ENCODE measurements at regions not wholly inside any gene's neighbourhood (a gene's known extent, or its start where the extent isn't known, plus 50 kb on each side); places are given as distances from the start of the nearest gene placed in this dataset.

GRCh38 chr12:105428793-105429395 lies 98.4 kb downstream of the C12orf75 start:
- Histone ChIP-seq H3K79me2 (ENCODE audit: insufficient read depth, low read length) (no peaks in the 10 kb centered on the region), H3K36me3 (replicated peaks in 1 of 2; ENCODE audit: control insufficient read depth in 1 of 2, insufficient read depth in 2 of 2, low read length in 2 of 2) (no peaks in the 10 kb centered on the region), H3K27ac (ENCODE audit: extremely low read length, insufficient read depth, low read length) (no peak overlapping the region), H2AFZ (ENCODE audit: low read length) (no peak overlapping the region), H4K20me1 (ENCODE audit: insufficient read depth, low read length) (no peaks in the 10 kb centered on the region), H3K4me3 (replicated peaks in 1 of 3; ENCODE audit: insufficient read depth in 1 of 3, low read depth in 2 of 3, low read length in 3 of 3) (no peak overlapping the region), H3K9me3 (ENCODE audit: low read length) (no peaks in the 10 kb centered on the region), H3K4me1 (ENCODE audit: insufficient read depth, low read length) (no peaks in the 10 kb centered on the region), H3K4me2 (ENCODE audit: low read depth, low read length) (no peak overlapping the region), H3K27me3 (ENCODE audit: control insufficient read depth in 1 of 2, insufficient read depth in 2 of 2, low read length in 2 of 2) (no peaks in the 10 kb centered on the region), H3K9ac (ENCODE audit: insufficient read depth, low read depth, low read length) (no peak overlapping the region)
- in situ Hi-C loops (cut with HindIII; ENCODE audit: extremely low pct_ligation_motif_present, low pct_unique_long_range_greater_than_20kb) (loop anchor here (10.0 kb wide), 2 partner anchors 716 to 796 kb away; no protein-coding TSS in a partner anchor), intact Hi-C loops (cut with micrococcal nuclease; ENCODE audit: unreplicated experiment) (loop anchor here (10.0 kb wide), 1 partner anchor 916 kb away; no protein-coding TSS in a partner anchor)
- no peak for FAIRE-seq
- ATAC-seq: no peak
- BruUV-seq (replicated peaks): no TSS peak
- POLR2A ChIA-PET: no interaction called here
- 0% methylated on average over 1 of the region's 1 CpG for WGBS (ENCODE audit: low lambda C conversion rate)
- CTCF ChIA-PET (ENCODE audit: low intra/inter-chr PET ratio, low total read pairs): no interaction called here
- no peak for DNase-seq (ENCODE audit: low spot score)
- no peak for TF ChIP-seq ATF2 (CRISPR knock-in tag; IDR thresholded peaks at IDR 0.05)
- no peak for TF ChIP-seq ZNF256 (CRISPR knock-in tag; conservative IDR thresholded peaks at IDR 0.05)
- TF ChIP-seq ISL2 (CRISPR knock-in tag; IDR thresholded peaks at IDR 0.05): no peak
- no peak for TF ChIP-seq ZNF749 (CRISPR knock-in tag; IDR thresholded peaks at IDR 0.05; ENCODE audit: borderline replicate concordance)
- no peak for TF ChIP-seq ZNF609 (CRISPR knock-in tag; IDR thresholded peaks at IDR 0.05; ENCODE audit: borderline replicate concordance)
- TF ChIP-seq NFAT5 (CRISPR knock-in tag; IDR thresholded peaks at IDR 0.05): no peak
- TF ChIP-seq UBTF (CRISPR knock-in tag; IDR thresholded peaks at IDR 0.05): no peak
- no peak for TF ChIP-seq ZFP41 (CRISPR knock-in tag; IDR thresholded peaks at IDR 0.05; ENCODE audit: borderline replicate concordance)
- no peak for TF ChIP-seq ZNF10 (CRISPR knock-in tag; IDR thresholded peaks at IDR 0.05; ENCODE audit: borderline replicate concordance, low read depth)
- TF ChIP-seq PAWR (CRISPR knock-in tag; IDR thresholded peaks at IDR 0.05; ENCODE audit: borderline replicate concordance): no peak
